Natural killer cell (primary cell): ENCODE measurements at regions not wholly inside any gene's neighbourhood (a gene's known extent, or its start where the extent isn't known, plus 50 kb on each side); places are given as distances from the start of the nearest gene placed in this dataset.

ENCODE experiments used
- ATAC-seq, 3 donors: fragments of 150-1000 bp in 2 of 3; fragments of 200-7000 bp in 1 of 3; cut with Tn5 transposase; 1 replicate in 1 of 3; 2 replicates in 2 of 3; pipeline ENCODE4 v1.10.0; 2021; ENCODE audit warnings: mild to moderate bottlenecking in 2 of 3, moderate library complexity in 2 of 3
- DNase-seq, 2 donors: peaks; one replicate each; pipeline versions ENCODE4 v3.0.0 to v3.0.0-alpha.2; 2013 to 2021; ENCODE audit warnings: mixed read lengths in 1 of 2
- H3K27ac ChIP-seq: one replicate; pipeline ENCODE4 v1.5.1; 2013; ENCODE audit warnings: mild to moderate bottlenecking, low read length
- H3K27me3 ChIP-seq: one replicate; pipeline ENCODE4 v1.6.1; 2013; ENCODE audit warnings: low read length; ENCODE audit not compliant: control insufficient read depth, insufficient read depth
- H3K36me3 ChIP-seq: one replicate; pipeline ENCODE4 v1.6.1; 2013; ENCODE audit warnings: low read length; ENCODE audit not compliant: control insufficient read depth, insufficient read depth
- H3K4me1 ChIP-seq: one replicate; pipeline ENCODE4 v1.6.1; 2013; ENCODE audit warnings: low read length; ENCODE audit not compliant: control insufficient read depth, insufficient read depth
- H3K4me3 ChIP-seq: one replicate; pipeline ENCODE4 v1.5.1; 2013; ENCODE audit warnings: low read length
- H3K9me3 ChIP-seq: one replicate; pipeline ENCODE4 v1.6.1; 2013; ENCODE audit warnings: low read length; ENCODE audit not compliant: control insufficient read depth, insufficient read depth
- H3K27ac Mint-ChIP-seq, 2 donors: one replicate each; pipeline ENCODE4 v1.8.0; 2022; ENCODE audit warnings: mild to moderate bottlenecking in 2 of 2, mixed read lengths in 2 of 2, moderate library complexity in 1 of 2
- H3K27me3 Mint-ChIP-seq, 2 donors: one replicate each; pipeline ENCODE4 v1.8.0; 2022; ENCODE audit warnings: low read depth in 2 of 2, mixed read lengths in 2 of 2
- H3K36me3 Mint-ChIP-seq: one replicate; pipeline ENCODE4 v1.8.0; 2022; ENCODE audit warnings: mixed read lengths
- H3K4me1 Mint-ChIP-seq, 2 donors: one replicate each; pipeline ENCODE4 v1.8.0; 2022; ENCODE audit warnings: mixed read lengths in 2 of 2
- H3K4me3 Mint-ChIP-seq: one replicate; pipeline ENCODE4 v1.8.0; 2022; ENCODE audit warnings: mild to moderate bottlenecking, moderate library complexity, mixed read lengths
- H3K9me3 Mint-ChIP-seq, 2 donors: one replicate each; pipeline ENCODE4 v1.8.0; 2022; ENCODE audit warnings: mixed read lengths in 2 of 2
- WGBS: methylation state at CpG from one replicate; pipeline ENCODE4 v1.1.7; 2013; ENCODE audit warnings: missing lambda C conversion rate; ENCODE audit not compliant: insufficient coverage; 5-methylcytosine and 5-hydroxymethylcytosine counted together
- intact Hi-C: fragments of 100-400 bp; cut with micrococcal nuclease; formaldehyde crosslinking; loops from one replicate; pipeline ENCODE4 v1.14.2; 2022
- TF ChIP-seq, protein P1 (sequence below): fragments of 200-600 bp; IDR thresholded peaks from one replicate; pipeline ENCODE4 v1.8.0; 2022; ENCODE audit warnings: antibody characterized with exemption

DNA sequence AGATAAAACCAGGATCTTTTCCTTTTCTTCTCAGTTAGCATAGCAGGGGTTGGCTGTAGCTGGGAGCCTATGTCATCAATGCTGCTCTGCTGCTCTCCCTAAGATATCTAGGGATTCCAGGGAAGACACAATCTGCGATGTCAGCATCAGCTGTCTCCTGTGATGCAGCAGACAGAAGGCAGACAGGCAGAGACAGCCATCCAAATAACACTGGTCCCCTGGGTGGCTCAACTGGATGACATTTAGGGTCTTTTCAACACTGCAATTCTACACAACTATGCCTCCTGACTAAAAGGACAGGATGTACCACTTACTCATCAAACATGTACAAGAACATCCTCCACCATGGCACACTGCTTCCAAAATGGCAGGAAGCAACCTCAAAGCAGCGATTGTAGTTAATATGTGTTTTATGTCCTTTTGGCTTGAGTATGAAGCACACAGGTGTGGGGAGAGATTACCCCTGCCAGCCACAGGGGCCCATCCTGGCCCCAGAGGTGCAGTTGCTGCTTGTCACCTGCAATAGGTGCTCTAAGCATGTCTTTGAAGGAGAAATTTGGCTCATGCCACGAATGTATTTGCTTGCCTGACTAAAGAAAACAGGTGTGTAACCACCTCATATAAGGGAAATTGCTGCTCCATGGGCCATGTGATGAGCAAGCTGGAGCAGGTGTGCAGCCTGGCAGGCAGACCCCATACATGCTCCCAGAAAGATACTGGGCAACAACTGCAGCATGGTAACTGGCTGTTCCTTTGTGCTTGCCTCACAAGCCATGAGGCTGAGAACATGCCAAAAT lies 357.8 kb downstream of the VPS13C start:
- no peaks in the 10 kb centered on the region for H3K9me3 Mint-ChIP-seq
- ATAC-seq: no peak
- H3K36me3 Mint-ChIP-seq: no peaks in the 10 kb centered on the region
- H3K4me1 Mint-ChIP-seq: peaks cover 5 to 11% of the 10 kb centered on the region in 2 donors
- H3K27me3 ChIP-seq: no peaks in the 10 kb centered on the region
- intact Hi-C loops: no loop called here
- 88% methylated on average over 3 of the region's 3 CpGs for WGBS
- H3K36me3 ChIP-seq: no peaks in the 10 kb centered on the region
- no peak overlapping the region for H3K27ac Mint-ChIP-seq
- no peak overlapping the region for H3K4me3 Mint-ChIP-seq
- DNase-seq: no peak
- TF ChIP-seq, protein P1, sequence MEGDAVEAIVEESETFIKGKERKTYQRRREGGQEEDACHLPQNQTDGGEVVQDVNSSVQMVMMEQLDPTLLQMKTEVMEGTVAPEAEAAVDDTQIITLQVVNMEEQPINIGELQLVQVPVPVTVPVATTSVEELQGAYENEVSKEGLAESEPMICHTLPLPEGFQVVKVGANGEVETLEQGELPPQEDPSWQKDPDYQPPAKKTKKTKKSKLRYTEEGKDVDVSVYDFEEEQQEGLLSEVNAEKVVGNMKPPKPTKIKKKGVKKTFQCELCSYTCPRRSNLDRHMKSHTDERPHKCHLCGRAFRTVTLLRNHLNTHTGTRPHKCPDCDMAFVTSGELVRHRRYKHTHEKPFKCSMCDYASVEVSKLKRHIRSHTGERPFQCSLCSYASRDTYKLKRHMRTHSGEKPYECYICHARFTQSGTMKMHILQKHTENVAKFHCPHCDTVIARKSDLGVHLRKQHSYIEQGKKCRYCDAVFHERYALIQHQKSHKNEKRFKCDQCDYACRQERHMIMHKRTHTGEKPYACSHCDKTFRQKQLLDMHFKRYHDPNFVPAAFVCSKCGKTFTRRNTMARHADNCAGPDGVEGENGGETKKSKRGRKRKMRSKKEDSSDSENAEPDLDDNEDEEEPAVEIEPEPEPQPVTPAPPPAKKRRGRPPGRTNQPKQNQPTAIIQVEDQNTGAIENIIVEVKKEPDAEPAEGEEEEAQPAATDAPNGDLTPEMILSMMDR: no peak
- no peak overlapping the region for H3K27ac ChIP-seq
- H3K27me3 Mint-ChIP-seq: peaks cover 0 to 8% of the 10 kb centered on the region in 2 donors
- H3K4me3 ChIP-seq: no peak overlapping the region
- no peaks in the 10 kb centered on the region for H3K4me1 ChIP-seq
- H3K9me3 ChIP-seq: no peaks in the 10 kb centered on the region

DNA sequence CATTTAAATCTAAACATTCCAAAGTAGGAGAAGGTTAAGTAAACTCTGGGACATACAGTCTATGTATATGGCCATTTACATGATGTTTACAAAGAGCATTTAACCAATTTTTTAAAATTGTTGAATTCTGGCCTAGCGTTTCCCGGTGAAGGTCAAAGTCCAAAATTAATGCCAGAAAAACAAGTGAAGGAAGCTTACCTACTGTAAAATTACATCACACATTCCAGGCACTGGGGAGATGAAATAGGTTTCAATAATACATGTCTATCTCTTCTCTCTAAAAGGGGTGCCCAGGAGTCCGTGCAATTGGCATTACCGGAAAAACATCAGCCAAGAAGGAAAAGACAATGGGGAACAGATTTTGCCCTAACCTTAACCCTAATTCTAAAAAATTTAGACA lies 358.8 kb downstream of the VPS13C start:
- peaks cover 2 to 15% of the 10 kb centered on the region in 2 donors for H3K27me3 Mint-ChIP-seq
- peaks cover 5 to 11% of the 10 kb centered on the region in 2 donors for H3K4me1 Mint-ChIP-seq
- WGBS: 86% methylated on average over 2 of the region's 4 CpGs
- no peaks in the 10 kb centered on the region for H3K9me3 ChIP-seq
- H3K4me3 Mint-ChIP-seq: no peak overlapping the region
- no peak overlapping the region for H3K27ac ChIP-seq
- no peaks in the 10 kb centered on the region for H3K36me3 Mint-ChIP-seq
- ATAC-seq (no peak), DNase-seq (no peak)
- TF ChIP-seq, protein P1: no peak
- H3K36me3 ChIP-seq: no peaks in the 10 kb centered on the region
- no peak overlapping the region for H3K4me3 ChIP-seq
- intact Hi-C loops: no loop called here
- H3K27me3 ChIP-seq: no peaks in the 10 kb centered on the region
- no peaks in the 10 kb centered on the region for H3K9me3 Mint-ChIP-seq
- H3K4me1 ChIP-seq: no peaks in the 10 kb centered on the region
- no peak overlapping the region for H3K27ac Mint-ChIP-seq

DNA sequence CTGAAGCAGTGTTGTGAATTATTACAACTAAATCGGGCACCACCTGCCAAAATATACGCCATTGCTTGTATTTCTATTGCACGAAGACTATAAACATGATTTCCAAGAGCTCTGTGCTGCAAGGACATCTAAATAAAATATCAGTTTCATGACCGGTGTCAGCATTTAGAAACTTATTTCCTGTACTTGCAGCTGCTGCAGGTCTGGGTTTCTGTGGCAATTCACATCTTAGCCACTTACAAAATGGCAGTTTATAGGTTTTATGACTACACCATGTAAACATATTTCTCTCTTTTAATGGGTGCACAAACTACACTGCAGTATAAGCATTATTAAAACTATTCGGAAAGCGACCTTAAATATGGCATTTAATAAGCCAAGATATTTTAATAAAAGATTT lies 359.4 kb downstream of the VPS13C start:
- no peaks in the 10 kb centered on the region for H3K36me3 ChIP-seq
- no peaks in the 10 kb centered on the region for H3K9me3 ChIP-seq
- peak in 1 of 3 donors; percentile 58 for ATAC-seq
- H3K9me3 Mint-ChIP-seq: no peaks in the 10 kb centered on the region
- H3K4me1 ChIP-seq: no peaks in the 10 kb centered on the region
- no peak overlapping the region for H3K4me3 ChIP-seq
- WGBS: 69% methylated on average over 4 of the region's 6 CpGs
- H3K27me3 Mint-ChIP-seq: peaks cover 2 to 12% of the 10 kb centered on the region in 2 donors
- H3K4me1 Mint-ChIP-seq: peaks cover 5 to 11% of the 10 kb centered on the region in 2 donors
- no peak overlapping the region for H3K27ac ChIP-seq
- TF ChIP-seq, protein P1: no peak
- no peaks in the 10 kb centered on the region for H3K36me3 Mint-ChIP-seq
- no peaks in the 10 kb centered on the region for H3K27me3 ChIP-seq
- intact Hi-C loops: no loop called here
- H3K4me3 Mint-ChIP-seq: no peak overlapping the region
- DNase-seq: no peak
- no peak overlapping the region for H3K27ac Mint-ChIP-seq

DNA sequence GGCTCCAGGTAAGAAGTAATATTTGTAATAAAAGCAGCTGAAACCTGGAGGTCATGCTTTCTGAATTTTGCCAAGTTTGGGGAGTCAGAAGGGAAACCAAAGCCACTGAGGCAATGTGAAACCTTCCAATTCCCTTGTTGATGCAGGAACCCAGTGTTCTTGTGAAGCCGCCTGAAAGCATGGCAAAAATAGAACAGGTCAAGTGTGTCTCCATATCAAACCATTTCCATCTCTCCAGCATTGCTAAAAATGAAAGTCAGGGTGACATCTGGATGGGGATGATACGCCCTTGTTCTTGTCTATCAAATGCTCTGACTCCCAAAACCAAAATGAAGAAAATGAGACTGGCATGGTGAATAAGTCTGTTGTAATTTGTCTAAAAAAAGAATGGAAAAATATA lies 362.5 kb downstream of the VPS13C start:
- Mint-ChIP-seq H3K27ac (no peak overlapping the region), H3K4me3 (no peak overlapping the region), H3K4me1 (peaks cover 5 to 11% of the 10 kb centered on the region in 2 donors), H3K9me3 (no peaks in the 10 kb centered on the region), H3K36me3 (no peaks in the 10 kb centered on the region), H3K27me3 (peaks cover 8 to 19% of the 10 kb centered on the region in 2 donors)
- Histone ChIP-seq H3K4me3 (no peak overlapping the region), H3K27ac (no peak overlapping the region), H3K9me3 (no peaks in the 10 kb centered on the region), H3K27me3 (no peaks in the 10 kb centered on the region), H3K36me3 (no peaks in the 10 kb centered on the region), H3K4me1 (no peaks in the 10 kb centered on the region)
- 91% methylated on average over 2 of the region's 2 CpGs for WGBS
- TF ChIP-seq, protein P1: no peak
- intact Hi-C loops: no loop called here
- DNase-seq (no peak), ATAC-seq (no peak)
